ENCODE measurements at regions not wholly inside any gene's neighbourhood (a gene's known extent, or its start where the extent isn't known, plus 50 kb on each side); places are given as distances from the start of the nearest gene placed in this dataset.

DNA sequence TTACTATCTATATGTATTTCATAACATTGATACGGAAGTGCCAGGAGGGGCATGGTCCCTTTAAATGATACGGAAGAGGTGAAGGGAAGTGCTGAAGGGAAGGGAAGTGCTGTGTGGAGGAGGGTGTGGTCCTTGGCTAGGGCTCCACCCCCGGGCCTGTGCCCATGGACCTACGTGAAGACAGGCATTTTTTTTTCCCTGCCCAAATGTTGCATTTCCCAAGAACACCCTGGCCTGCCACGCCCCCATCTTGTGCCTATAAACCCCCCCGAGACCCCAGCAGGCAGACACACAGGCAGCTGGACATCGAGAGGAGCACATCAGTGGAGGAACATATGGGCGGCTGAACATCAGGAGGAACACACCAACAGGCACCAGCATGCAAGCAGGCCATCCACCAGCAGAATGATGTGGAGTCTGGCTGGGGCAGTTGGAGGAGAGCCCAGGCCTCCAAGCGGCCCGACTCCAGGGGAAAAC is 134.1 kb downstream of the SLC41A2 start:
- H3K4me1 ChIP-seq (ENCODE audit: insufficient read depth), result no peaks in the 10 kb centered on the region
- H3K9me3 ChIP-seq, result peaks cover 0 to 4% of the 10 kb centered on the region in 2 donors
- H3K27ac ChIP-seq, result no peak overlapping the region
- intact Hi-C loops (cut with DNase I), result no loop called here
- no peak overlapping the region for H3K4me3 ChIP-seq
- TF ChIP-seq EP300 (IDR thresholded peaks at IDR 0.05) (no peak), POLR2A (IDR thresholded peaks at IDR 0.05) (no peak)
- TF ChIP-seq, protein P1, sequence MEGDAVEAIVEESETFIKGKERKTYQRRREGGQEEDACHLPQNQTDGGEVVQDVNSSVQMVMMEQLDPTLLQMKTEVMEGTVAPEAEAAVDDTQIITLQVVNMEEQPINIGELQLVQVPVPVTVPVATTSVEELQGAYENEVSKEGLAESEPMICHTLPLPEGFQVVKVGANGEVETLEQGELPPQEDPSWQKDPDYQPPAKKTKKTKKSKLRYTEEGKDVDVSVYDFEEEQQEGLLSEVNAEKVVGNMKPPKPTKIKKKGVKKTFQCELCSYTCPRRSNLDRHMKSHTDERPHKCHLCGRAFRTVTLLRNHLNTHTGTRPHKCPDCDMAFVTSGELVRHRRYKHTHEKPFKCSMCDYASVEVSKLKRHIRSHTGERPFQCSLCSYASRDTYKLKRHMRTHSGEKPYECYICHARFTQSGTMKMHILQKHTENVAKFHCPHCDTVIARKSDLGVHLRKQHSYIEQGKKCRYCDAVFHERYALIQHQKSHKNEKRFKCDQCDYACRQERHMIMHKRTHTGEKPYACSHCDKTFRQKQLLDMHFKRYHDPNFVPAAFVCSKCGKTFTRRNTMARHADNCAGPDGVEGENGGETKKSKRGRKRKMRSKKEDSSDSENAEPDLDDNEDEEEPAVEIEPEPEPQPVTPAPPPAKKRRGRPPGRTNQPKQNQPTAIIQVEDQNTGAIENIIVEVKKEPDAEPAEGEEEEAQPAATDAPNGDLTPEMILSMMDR (IDR thresholded peaks at IDR 0.05), result no peak
- no peak for DNase-seq
- 89 to 91% (median 90%) methylated on average over 10 of the region's 10 CpGs for WGBS, 3 donors
- H3K27me3 ChIP-seq, result no peaks in the 10 kb centered on the region
- H3K36me3 ChIP-seq, result no peaks in the 10 kb centered on the region

- no peaks in the 10 kb centered on the region for H3K27me3 ChIP-seq
- no peak for DNase-seq
- intact Hi-C loops (cut with DNase I), result no loop called here
- H3K9me3 ChIP-seq, result peaks cover 0 to 4% of the 10 kb centered on the region in 2 donors
- no peak overlapping the region for H3K4me3 ChIP-seq
- H3K27ac ChIP-seq, result no peak overlapping the region
- TF ChIP-seq EP300 (IDR thresholded peaks at IDR 0.05) (no peak), POLR2A (IDR thresholded peaks at IDR 0.05) (no peak)
- TF ChIP-seq, protein P1 (IDR thresholded peaks at IDR 0.05), result no peak
- H3K36me3 ChIP-seq, result no peaks in the 10 kb centered on the region
- H3K4me1 ChIP-seq (ENCODE audit: insufficient read depth), result no peaks in the 10 kb centered on the region
Measured at GRCh38 chr12:104822941-104823340, 135.1 kb downstream of the SLC41A2 start.

DNA sequence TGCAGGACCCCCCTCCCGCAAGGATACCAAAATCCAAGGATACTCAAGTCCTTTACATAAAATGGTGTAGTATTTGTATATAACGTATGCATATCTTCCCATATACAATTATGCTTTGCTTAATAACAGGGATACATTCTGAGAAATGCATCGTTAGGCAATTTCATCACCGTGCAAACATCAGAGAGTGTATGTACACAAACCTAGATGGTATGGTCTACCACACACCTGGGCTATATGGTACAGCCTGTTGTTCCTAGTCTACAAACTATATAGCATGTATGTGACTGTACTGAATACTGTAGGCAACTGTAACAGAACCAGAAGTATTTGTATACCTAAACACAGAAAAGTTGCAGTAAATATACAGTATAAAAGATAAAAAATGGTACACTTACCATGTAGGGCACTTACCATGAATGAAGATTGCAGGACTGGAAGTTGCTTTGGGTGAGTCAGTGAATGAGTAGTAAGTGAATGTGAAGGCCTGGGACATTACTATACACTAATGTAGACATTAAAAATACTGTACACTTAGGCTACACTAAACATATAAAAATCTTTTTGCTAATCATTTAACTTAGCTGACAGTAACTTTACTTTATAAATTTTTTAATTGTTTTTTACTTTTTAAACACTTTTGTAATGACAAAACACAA is 141.1 kb downstream of the SLC41A2 start:
- Histone ChIP-seq H3K27ac (no peak overlapping the region), H3K4me3 (no peak overlapping the region), H3K27me3 (no peaks in the 10 kb centered on the region), H3K4me1 (ENCODE audit: insufficient read depth) (no peaks in the 10 kb centered on the region), H3K36me3 (no peaks in the 10 kb centered on the region), H3K9me3 (no peaks in the 10 kb centered on the region)
- no peak for DNase-seq
- TF ChIP-seq EP300 (IDR thresholded peaks at IDR 0.05), result no peak
- intact Hi-C loops (cut with DNase I), result no loop called here
- WGBS, 3 donors, result 96 to 98% (median 96%) methylated on average over 4 of the region's 4 CpGs

- no peaks in the 10 kb centered on the region for H3K27me3 ChIP-seq
- intact Hi-C loops (cut with DNase I), result no loop called here
- TF ChIP-seq POLR2A (IDR thresholded peaks at IDR 0.05) (no peak), EP300 (IDR thresholded peaks at IDR 0.05) (no peak)
- TF ChIP-seq, protein P1 (IDR thresholded peaks at IDR 0.05), result no peak
- WGBS, 3 donors, result 75 to 83% (median 82%) methylated on average over 5 of the region's 5 CpGs
- H3K4me3 ChIP-seq, result no peak overlapping the region
- DNase-seq, result no peak
- H3K36me3 ChIP-seq, result no peaks in the 10 kb centered on the region
- no peak overlapping the region for H3K27ac ChIP-seq
- no peaks in the 10 kb centered on the region for H3K9me3 ChIP-seq
- no peaks in the 10 kb centered on the region for H3K4me1 ChIP-seq (ENCODE audit: insufficient read depth)
Measured at GRCh38 chr12:104815935-104816334, 142.2 kb downstream of the SLC41A2 start.

DNA sequence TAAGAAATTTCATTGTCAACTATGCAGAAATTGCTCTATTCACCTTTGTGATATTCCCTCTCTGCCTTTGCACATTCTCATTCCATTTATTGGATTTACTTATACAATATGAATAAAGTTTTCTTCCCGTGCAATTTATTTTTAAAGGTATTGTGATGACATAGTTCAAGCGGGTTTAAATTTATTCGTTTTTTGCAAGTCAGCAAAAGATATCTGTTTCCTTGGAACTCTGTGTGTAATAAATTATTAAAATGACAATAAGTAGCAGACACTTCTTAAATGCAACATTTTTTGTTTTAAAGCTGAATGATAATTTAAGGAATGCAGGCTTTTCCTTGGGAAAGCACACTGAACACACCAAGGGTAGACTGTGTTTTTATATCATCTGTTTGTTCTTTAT is 143.1 kb downstream of the SLC41A2 start:
- no peak for DNase-seq
- TF ChIP-seq, protein P1 (IDR thresholded peaks at IDR 0.05), result no peak
- no peak for TF ChIP-seq EP300 (IDR thresholded peaks at IDR 0.05)
- TF ChIP-seq POLR2A (IDR thresholded peaks at IDR 0.05), result no peak
- WGBS, 3 donors, result 51 to 64% (median 63%) methylated on average over 3 of the region's 3 CpGs
- Histone ChIP-seq H3K9me3 (no peaks in the 10 kb centered on the region), H3K4me1 (ENCODE audit: insufficient read depth) (no peaks in the 10 kb centered on the region), H3K4me3 (no peak overlapping the region), H3K27me3 (no peaks in the 10 kb centered on the region), H3K27ac (no peak overlapping the region), H3K36me3 (no peaks in the 10 kb centered on the region)
- intact Hi-C loops (cut with DNase I), result no loop called here

All from ovary (tissue), 7 donors.